ENCODE measurements at regions not wholly inside any gene's neighbourhood (a gene's known extent, or its start where the extent isn't known, plus 50 kb on each side); places are given as distances from the start of the nearest gene placed in this dataset.

GRCh38 chr10:132135053-132135872, 51.5 kb upstream of the DPYSL4 start:
- DNase-seq, result no peak

- no peak for DNase-seq
Measured at GRCh38 chr10:132136097-132136521, 50.6 kb upstream of the DPYSL4 start.

- no peak for DNase-seq
Measured at GRCh38 chr10:132136689-132137088, 50.1 kb upstream of the DPYSL4 start.

Data from midbrain (tissue), 1 donor.